Gastrocnemius medialis (tissue), 4 donors: ENCODE measurements at regions not wholly inside any gene's neighbourhood (a gene's known extent, or its start where the extent isn't known, plus 50 kb on each side); places are given as distances from the start of the nearest gene placed in this dataset.

Experiments
- CTCF ChIP-seq, 5 experiments: fragments of 450-650 bp in 3 of 5; fragments of 200-600 bp in 2 of 5; sonication (generic) in 2 of 5; IDR thresholded peaks in 4 of 5; conservative IDR thresholded peaks in 1 of 5; 1 replicate in 4 of 5; 2 replicates in 1 of 5; pipeline ENCODE4 v1.5.1; 2016 to 2019; ENCODE audit warnings: antibody characterized with exemption in 5 of 5, mild to moderate bottlenecking in 3 of 5, moderate library complexity in 3 of 5
- POLR2A ChIP-seq, 2 donors: fragments of 450-650 bp; IDR thresholded peaks; one replicate each; pipeline ENCODE4 v1.6.1; 2017; ENCODE audit warnings: antibody characterized with exemption in 2 of 2, mild to moderate bottlenecking in 2 of 2, moderate library complexity in 2 of 2

GRCh38 chr7:70887186-70887585 lies 244.8 kb upstream of the GALNT17 start:
- no peak for TF ChIP-seq CTCF (IDR thresholded peaks at IDR 0.05 in 4 of 5, conservative IDR thresholded peaks at IDR 0.05 in 1 of 5)
- TF ChIP-seq POLR2A (IDR thresholded peaks at IDR 0.05), result no peak
